Jurkat, Clone E6-1 (cell line): ENCODE measurements at regions not wholly inside any gene's neighbourhood (a gene's known extent, or its start where the extent isn't known, plus 50 kb on each side); places are given as distances from the start of the nearest gene placed in this dataset.
"Not testable (repeated sequence)": the region's sequence is repeated elsewhere in the genome, so short reads cannot be mapped to it uniquely, and the experiment has no call there.

Source experiments
- DNase-seq: peaks from one replicate; pipeline ENCODE4 v3.0.0-alpha.2; 2011; ENCODE audit warnings: low read depth, low spot score
- H3K4me3 ChIP-seq: 2 replicates; pipeline ENCODE4 v1.5.1; 2011; ENCODE audit warnings: mild to moderate bottlenecking, low read length, control low read depth, moderate library complexity

DNA sequence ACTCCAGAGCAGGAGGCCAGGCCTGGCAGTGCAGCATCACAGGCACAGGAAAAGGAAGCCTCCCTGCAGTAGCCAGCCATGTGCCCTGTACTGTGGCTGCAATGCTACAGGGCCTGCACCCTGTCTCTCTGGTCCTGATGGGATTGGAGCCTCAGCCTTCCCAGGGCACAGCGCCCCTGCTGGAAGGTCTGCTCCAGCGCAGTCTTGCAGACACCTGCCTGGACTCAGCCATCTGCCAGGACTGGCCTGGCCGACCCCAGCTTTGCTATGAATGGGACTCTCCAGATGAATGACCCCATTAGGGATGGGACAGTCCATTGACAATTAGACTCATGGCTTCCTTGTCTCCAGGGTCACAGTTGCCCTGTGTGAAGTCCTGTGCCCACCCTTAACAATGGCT lies 251.6 kb downstream of the ERMARD start:
- no peak overlapping the region for H3K4me3 ChIP-seq
- no peak for DNase-seq

DNA sequence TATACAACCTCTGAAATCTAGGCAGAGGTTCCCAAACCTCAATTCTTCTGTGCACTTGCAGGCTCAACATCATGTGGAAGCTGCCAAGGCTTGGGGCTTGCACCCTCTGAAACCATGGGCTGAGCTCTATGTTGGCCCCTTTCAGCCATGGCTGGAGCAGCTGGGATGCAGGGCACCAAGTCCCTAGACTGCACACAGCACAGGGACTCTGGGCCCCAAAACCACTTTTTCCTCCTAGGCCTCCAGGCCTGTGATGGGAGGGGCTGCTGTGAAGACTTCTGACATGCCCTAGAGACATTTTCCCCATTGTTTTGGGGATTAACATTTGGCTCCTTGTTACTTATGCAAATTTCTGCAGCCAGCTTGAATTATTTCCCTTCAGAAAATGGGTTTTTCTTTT lies 250.4 kb downstream of the ERMARD start:
- H3K4me3 ChIP-seq, DNase-seq: not testable (repeated sequence)

DNA sequence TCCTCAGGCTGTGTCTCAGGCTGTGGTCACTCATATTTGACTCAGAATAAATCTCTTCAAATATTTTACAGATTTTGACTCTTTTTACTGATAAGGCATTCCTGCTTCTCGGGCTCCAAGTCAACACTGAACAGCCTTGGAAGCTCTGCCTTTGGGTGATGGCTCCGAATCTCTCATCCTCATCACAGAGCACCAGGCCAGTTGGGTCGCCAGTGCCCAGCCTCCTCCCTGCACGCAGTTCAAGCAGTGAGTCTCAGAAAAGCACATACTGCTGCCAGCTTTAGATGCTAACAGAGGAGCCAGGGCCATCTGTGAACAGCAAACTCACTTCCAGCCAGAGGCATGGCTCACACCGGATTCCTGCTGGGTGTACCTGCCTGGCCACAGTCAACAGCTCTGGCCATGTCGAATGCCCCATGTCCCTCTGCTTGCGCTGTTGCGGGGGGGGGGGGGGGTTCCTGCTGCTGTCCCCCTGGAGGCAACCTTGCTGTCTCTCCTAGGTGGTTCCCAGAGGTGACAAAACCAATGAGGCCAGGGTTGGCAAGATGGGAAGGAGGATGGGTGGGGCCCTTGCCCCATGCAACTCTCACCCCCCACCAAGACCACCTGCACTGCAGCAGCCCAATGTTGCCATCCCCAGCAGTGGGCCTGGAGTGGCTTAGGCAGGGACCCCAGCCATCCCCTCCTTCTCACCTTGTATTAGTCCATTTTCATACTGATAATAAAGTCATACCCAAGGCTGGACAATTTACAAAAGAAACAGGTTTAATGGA lies 248.8 kb downstream of the ERMARD start:
- DNase-seq = no peak
- H3K4me3 ChIP-seq = no peak overlapping the region

DNA sequence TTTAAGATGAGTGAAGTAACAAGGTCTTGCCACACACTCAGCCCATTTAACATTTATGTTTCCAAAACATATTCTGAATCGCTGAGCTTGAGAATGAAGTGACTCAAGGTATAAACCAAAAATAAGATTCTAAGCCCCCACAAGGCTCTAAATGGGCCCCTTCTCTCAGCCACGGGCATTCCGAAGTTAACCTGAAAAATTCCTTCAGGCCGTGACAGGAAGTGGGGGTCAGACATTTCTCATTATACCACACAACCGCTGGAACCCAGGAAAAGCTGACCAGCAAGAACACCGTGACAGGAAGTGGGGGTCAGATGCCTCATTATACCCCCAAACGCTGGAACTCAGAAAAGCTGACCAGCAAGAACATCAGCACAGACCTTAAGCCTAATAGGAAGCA lies 247.9 kb downstream of the ERMARD start:
- no peak overlapping the region for H3K4me3 ChIP-seq
- no peak for DNase-seq

DNA sequence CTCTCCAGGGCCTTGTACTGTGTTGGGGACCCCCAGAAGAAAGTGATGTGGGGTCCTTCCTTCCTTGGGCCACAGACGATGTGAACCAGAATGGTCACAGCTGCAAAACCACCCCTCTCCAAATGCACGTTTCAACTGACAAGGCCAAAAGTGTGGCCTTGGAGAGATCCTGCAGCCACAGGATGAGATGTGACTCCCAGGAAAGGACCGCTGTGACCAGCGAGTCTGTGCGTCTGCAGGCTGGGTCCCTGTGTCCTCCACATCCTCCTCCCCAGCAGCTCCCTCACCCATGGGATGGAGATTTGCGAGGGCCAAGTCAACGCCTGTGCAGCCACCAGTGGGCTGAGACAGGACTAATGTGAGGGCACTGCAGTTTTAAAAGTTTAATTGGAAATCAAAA lies 247.0 kb downstream of the ERMARD start:
- H3K4me3 ChIP-seq = no peak overlapping the region
- no peak for DNase-seq

DNA sequence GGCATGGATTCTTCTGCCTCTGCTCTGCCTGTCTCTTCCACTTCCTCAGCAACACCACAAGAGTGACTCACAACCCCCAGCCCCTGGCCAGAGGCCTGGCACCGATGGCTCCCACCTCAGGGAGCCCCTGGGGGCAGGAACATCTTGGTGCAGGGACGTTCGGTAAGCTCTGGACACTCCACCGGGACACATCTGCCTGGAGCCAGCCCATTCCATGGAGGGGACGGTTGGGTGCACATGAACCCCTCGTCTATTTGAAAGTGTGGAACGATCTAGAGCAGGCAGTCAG lies 246.5 kb downstream of the ERMARD start:
- no peak overlapping the region for H3K4me3 ChIP-seq
- no peak for DNase-seq

DNA sequence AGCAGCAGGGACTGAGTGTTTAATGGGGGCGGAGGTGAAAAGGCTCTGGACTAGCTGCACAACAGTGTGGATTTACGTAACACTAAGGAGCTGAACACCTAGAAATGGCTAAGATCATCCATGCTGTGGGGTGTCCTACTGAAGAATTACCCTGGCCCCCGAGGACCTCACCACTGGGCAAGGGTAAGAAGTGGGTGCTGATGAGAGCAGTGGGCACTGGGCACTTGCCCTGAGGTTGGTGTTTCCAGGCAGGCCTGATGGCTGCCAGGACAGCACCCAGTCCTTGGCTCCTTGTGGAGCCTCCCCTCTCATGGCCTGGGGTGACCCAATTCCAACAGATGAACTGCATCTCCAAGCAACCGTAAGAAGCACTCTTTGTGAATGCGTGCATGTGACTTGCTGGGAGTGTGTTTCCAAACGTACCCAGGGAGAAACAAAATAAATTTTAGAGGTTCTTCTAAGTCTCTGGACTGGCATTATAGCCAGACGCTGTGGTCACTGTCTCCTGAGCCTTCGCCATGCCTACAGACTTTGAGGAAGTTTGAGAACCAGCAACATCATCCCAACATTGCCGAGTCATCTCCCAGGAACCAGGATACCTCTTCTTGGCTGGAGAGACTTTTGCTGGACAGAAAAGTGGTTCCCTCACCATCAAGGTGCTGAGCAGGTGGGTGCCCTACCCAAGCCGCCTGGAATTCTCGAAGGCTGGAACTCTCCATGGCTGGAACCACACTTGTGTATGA lies 245.9 kb downstream of the ERMARD start:
- DNase-seq = no peak
- H3K4me3 ChIP-seq = no peak overlapping the region

DNA sequence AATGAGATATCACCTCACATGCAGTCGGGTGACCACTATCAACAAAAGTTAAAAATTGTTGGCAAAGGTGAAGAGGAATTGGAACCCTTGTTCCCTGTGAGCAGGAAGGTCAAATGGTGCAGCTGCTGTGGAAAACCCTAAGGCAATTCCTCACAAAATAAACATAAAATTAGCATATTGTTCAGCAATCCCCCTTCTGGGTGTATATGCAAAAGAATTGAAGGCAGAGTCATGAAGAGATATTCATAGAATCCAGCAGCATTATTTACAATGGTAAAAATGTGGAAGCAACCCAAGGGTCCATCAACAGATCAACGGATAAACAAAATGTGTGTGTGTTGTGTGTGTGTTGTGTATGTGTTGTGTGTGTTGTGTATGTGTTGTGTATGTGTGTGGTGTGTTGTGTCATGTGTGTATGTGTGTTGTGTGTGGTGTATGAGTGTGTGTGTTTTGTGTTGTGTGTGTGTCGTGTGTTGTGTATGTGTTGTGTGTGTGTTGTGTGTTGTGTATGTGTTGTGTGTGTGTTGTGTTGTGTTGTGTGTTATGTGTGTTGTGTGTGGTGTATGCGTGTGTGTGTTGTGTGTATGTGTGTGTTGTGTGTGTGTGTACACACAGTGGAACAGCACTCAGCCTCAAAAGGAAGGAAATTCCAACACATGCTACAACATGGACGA lies 245.1 kb downstream of the ERMARD start:
- H3K4me3 ChIP-seq = no peak overlapping the region
- no peak for DNase-seq

DNA sequence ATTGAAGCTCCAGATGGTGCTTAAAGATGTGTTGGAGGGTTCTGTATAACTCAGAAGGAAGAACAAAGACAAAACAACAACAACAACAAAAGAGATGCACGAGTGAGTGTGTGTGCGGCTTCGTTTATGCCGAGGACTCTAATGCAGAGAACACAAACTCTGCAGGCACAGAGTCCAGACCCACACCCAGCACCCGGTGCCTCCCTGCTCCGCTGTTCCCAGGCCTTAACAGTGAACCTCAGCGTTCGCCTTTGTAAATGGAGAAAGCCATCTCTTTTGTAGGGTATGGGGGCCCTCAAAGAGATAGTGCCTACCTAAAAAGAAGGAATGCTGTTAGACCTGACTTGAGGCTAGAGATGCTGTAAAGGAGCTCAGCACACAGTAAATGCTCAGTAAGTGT lies 243.3 kb downstream of the ERMARD start:
- H3K4me3 ChIP-seq = no peak overlapping the region
- no peak for DNase-seq

DNA sequence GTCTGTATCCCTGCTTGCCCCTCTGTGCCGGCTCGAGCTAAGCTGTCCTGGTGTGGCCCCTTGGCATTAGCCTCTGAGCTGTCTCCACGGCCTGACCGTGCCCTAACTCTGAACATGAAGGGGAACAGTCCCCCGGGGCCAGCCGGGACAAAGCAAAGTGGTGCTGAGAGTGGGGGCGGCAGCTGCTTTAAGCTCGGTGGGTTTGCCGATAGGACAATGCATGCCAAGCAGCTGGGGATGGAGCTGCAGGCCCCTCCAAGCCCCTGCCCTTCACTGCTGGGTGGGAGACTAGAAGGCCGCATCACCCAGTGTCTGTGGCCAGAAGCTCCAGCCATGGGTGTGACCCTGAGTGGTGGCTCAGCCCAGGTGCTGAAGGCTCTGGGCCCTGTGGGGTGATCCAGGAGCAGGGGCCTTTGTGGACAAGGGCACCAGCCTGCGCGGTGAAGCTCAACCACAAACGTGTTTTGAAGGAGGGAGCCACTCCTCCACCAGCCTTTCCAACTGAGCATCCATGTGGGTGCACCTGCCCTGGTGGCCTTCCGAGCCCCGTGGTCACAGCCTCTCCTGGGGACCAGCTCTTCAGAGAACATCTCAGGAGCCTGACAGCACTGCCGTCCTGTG lies 242.5 kb downstream of the ERMARD start:
- H3K4me3 ChIP-seq = no peak overlapping the region
- DNase-seq = no peak

DNA sequence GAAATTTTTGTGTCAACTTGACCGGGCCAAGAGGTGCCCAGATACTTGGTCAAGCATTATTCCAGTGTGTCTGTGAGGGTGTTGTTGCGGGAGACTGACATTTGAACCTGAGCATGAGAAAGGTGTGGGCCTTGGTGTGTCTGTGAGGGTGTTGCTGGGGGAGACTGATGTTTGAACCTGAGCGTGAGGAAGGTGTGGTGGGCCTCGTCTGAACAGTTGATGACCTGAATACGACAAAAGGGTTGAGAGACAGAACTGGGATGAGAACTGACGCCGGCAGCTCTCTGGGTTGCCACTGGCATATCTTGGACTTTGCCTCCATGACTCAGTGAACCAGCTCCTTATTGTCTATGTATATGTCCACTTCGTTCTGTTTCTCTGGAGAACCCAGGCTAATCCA lies 240.5 kb downstream of the ERMARD start:
- H3K4me3 ChIP-seq = no peak overlapping the region
- DNase-seq = no peak

DNA sequence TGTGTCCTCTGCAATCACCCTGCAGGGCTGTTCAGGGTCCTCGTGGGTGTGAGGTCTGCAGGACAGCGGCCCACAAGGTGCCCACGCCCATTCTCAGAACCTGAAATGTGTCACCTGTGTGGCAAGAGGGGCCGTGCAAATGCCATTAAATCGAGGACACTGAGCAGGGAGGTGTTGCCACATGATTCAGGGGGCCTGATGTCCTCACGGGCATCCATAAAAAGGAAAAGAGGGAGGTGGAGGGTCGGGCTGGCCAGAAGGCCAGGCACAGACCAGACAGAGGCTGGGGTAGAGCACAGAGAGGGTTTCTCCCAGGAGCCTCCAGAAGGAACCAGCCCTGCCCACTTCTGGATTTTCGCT lies 239.6 kb downstream of the ERMARD start:
- H3K4me3 ChIP-seq = no peak overlapping the region
- no peak for DNase-seq

DNA sequence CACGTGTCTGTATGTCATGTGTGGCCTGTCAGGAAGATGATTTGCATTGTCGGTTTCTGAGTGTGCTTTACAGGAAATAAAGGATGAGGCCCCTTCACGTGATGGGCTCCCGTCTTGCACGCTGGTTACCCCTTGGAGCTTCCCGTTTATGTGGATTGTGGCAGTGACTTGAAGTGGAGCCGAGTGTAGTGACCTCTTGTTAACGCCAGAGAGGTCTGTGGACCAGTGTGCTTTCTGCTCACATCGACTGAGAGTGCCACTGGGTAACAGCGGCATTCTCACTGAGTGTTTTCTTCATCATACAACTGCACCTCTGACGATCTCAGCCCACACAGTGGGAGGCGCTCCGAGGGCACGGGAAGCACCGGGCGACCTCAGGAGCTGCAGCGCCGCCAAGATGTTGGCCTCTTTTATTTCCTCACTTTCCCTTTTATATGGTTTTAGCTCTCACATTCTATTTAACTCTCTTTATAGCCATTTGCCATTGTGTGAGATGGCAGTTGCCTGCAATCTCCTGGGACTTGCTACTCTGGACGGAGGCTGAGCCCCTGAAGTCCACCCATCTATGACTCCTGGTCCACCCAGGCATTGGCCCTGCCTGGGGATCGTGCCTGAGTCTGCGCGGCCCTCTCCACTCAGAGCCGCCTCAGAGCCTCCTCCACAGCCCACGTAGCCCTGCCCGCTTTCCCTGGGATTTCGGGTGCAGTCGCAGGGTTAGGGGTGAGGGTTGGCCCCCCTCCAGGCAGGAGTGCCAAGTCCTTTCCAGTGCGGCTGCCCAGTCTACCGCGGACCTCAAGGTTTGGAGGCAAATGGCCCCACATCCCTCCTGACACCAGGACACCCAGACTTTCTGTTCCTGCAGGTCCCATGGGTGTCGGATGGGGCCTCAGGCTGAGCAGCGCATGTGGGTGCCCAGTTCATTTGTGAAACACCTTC lies 238.9 kb downstream of the ERMARD start:
- DNase-seq = peak; percentile 12
- no peak overlapping the region; the same call in 1 of the 2 replicates for H3K4me3 ChIP-seq

DNA sequence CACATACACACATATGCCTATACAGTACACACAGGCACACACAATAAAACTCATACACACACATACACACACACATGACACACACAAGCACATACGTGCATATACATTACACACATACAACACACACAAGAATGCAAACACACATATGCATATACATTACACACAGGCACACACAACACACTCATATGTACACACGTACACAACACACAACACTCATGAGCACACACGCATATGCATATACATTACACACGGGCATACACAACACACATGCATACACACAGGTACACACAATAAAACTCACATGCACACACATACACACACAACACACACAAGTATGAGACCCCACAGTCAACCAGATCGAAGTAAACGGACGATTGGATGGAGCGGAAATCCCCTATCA lies 238.2 kb downstream of the ERMARD start:
- no peak overlapping the region for H3K4me3 ChIP-seq
- DNase-seq = no peak

DNA sequence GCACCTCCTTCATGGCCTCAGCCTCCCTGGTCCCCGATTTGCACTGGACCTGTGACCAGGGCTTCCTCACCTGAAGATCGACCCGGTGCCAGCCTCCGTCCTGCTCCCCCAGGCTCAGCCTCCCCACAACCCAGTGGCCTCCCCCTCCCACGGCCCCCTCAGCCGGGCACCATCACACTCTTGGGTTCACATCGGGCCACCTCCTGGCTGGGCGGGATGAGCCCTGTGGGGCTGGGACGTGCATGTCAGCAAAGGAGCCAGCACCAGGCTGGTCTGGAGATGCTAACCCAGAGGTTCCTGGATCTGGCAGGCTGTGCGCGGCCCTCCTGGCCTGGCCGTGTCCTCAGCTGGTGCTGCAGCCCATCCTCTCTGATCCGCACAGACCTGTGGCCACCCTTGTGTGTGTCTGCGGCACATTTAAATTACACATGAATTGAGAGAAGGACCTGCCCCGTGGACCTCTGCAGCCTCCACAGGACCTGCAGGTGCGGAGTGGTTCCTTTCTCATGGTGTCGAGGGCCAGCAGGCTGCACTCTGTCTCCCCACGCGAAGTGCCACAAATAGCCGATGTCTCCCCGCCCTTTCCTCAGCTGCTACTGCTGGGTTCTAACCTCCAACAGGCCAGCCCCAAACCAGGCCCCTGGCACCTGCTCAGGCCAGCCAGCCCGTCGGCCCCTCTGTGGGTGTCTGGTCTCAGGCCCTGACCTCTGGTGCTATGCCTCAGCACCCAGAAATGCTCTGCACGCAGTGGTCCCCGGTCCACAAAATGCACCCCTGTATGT lies 237.5 kb downstream of the ERMARD start:
- no peak for DNase-seq
- no peak overlapping the region for H3K4me3 ChIP-seq

DNA sequence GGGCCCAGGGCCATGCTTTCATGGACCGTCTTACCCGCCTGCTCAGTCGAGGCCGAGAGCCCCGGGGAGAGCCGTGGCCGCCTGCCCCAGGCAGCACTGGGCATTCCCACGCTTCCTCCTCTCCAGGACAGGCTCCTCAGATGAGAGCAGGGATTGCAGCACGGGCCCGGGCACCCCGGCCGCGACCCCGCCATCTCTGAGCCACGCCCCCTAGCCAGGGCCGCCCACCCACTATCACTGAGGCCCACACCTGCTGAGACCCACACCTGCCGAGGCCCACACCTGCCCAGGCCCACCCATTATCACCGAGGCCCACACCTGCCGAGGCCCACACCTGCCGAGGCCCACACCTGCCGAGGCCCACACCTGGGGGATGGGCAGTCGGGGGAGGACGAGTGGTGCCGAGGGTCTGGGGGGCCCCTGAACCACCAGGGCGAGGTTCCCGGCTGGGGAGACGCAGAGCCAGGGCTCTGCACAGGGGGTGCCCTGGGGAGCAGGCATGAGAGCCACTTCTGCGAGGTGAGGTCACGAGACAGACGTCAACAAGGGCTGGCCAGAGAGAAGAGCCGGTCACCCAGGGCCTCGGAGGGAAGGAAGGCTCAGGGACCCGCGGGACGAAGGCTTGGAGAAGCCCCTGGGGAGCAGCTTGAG lies 235.6 kb downstream of the ERMARD start:
- no peak for DNase-seq
- no peak overlapping the region for H3K4me3 ChIP-seq

DNA sequence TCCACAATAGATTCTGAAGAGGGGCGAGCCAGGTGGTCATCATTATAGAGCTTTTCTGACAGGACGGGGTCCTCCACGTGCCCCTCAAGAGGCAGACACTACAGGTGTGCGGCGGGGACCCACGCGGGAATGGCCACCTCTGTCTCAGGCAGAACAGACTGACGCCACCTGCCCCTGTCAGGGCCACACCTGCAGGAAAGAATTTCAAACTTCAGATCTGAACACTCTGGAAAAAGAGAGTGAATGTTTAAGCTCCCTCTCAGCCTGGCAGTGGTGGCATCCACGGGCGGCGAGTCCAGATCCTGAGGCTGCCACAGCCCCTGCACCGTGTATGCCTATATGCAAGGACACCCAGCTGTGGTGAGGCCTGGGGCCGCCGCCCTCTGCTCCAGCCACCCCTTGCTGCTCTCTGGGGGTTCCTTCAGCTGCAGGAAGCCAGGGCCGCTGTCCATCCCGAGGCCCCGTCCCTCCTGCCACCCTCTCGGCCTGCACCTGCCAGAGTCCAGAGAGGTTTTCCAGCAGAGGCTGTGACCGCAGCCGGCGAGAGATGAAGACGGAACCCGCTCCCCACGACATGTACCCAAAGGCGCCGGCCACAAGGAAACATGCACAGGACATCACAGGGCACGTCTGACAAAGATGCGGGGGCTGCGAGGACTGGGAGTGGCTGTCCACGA lies 234.9 kb downstream of the ERMARD start:
- H3K4me3 ChIP-seq = no peak overlapping the region
- no peak for DNase-seq
